GM10248 (cell line): ENCODE measurements at regions not wholly inside any gene's neighbourhood (a gene's known extent, or its start where the extent isn't known, plus 50 kb on each side); places are given as distances from the start of the nearest gene placed in this dataset.
"Not testable (repeated sequence)": the region's sequence is repeated elsewhere in the genome, so short reads cannot be mapped to it uniquely, and the experiment has no call there.

ENCODE experiments used
- CTCF ChIA-PET: fragments of 300-600 bp; sonication (Branson Sonifier 250); formaldehyde crosslinking; extraction: SDS; loops from one replicate; lab custom pipeline; 2021; ENCODE audit warnings: antibody characterized with exemption; lab: Yijun Ruan, JAX
- POLR2A ChIA-PET: fragments of 350-650 bp; sonication (Branson Sonifier 250); formaldehyde crosslinking; extraction: SDS; loops from one replicate; lab custom pipeline; 2020; ENCODE audit warnings: antibody characterized with exemption; lab: Yijun Ruan, JAX
- DNase-seq: peaks from one replicate; pipeline ENCODE4 v3.0.0; 2012; ENCODE audit errors: extremely low spot score
- CTCF ChIP-seq: IDR thresholded peaks from 2 replicates; pipeline ENCODE4 v1.5.1; 2012; ENCODE audit warnings: mild to moderate bottlenecking, low read depth; ENCODE audit errors: extremely low read depth, missing control alignments, control extremely low read depth

- TF ChIP-seq CTCF: no peak
- ChIA-PET POLR2A (no interaction called here), CTCF (interaction anchor here (1.3 to 1.4 kb wide), 2 partner anchors 10 to 25 kb away, joined by 3 to 6 read pairs; no protein-coding TSS in a partner anchor)
- no peak for DNase-seq
These were observed 108.1 kb upstream of the PODXL start for GRCh38 chr7:131664570-131664969.

GRCh38 chr7:131662301-131662873, 106.0 kb upstream of the PODXL start:
- POLR2A ChIA-PET, CTCF ChIA-PET, DNase-seq: not testable (repeated sequence)

DNA sequence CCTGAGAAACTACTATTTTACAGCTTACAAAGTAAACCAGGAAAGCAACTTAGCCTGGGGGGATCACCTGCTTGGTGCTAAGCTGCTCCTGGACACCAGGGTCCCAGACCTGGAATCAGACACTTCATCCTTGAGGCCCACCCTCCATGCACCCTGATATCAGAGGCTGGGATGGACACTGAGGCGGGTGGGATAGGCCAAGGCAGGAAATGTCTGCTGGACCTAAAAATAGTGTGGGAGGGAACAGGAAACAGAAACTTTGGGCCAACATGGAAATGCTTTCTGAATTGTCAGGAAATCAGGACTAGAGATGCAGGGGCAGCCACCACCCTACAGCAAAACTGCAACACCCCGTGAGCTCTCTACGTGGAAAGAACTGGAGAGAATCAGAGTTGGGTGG, 101.5 kb upstream of the PODXL start:
- TF ChIP-seq CTCF: no peak
- DNase-seq: no peak
- ChIA-PET POLR2A (no interaction called here), CTCF (interaction anchor here (0.9 to 1.8 kb wide), 3 partner anchors 12 to 151 kb away, joined by 3 to 5 read pairs (median 3); no protein-coding TSS in a partner anchor)

DNA sequence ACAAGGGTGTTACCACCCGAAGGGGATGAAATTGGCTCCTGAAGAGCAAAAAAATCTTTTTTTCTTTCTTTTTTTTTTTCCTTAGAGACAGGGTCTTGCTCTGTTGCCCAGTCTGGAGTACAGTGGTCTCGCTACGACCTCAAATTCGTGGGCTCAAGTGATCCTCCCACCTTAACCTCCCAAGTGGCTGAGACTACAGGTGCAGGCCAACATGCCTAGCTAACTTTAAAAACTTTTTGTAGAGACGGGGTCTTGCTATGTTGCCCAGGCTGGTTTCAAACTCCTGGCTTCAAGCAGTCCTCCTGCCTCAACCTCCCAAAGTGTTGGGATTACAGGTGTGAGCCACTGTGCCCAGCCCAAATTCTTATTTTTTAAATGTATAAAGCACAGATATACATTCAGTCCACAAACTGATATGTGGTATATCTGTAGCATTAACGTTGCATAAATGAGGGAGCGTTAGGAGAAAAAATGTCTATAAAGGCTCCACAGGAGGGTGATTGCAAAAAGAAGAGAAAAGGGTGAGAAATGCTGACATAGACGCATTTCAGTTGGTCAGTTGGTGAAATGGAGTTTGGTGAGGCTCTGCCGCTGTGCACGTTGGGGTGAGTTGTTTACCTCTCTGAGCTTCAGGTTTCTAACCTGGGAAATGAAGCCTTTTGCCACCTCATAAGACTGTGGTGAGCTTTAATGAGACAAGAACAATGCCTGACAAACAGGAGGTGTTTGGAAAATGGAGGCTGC, 100.7 kb upstream of the PODXL start:
- CTCF ChIA-PET: interaction anchor here (0.9 to 1.1 kb wide), 2 partner anchors 13 to 147 kb away, joined by 3 read pairs; no protein-coding TSS in a partner anchor
- DNase-seq: no peak
- POLR2A ChIA-PET: no interaction called here
- no peak for TF ChIP-seq CTCF

DNA sequence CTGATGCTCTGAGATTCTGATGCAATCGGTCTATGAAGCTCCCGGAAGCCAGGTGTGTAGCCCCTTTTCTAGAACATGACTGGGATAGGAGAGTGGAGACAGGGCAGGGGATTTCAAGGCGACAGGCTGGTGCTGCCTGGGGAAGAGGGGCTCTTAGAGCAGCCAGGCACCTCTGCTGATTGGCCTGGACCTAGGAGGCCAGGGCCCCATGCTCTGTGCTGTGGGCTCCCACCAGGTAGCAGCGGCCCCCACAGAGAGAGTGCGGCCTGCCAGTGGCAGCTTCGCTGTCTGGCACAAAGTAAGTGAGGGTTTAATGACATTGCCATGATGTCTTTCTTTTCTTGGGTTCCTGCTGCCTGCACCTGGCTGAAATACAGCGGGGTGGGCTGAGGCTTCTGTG, 99.4 kb upstream of the PODXL start:
- POLR2A ChIA-PET: no interaction called here
- no peak for DNase-seq
- CTCF ChIA-PET: interaction anchor here (0.9 to 2.5 kb wide), 6 partner anchors 13 to 157 kb away, joined by 3 to 20 read pairs (median 6); no protein-coding TSS in a partner anchor
- no peak for TF ChIP-seq CTCF

DNA sequence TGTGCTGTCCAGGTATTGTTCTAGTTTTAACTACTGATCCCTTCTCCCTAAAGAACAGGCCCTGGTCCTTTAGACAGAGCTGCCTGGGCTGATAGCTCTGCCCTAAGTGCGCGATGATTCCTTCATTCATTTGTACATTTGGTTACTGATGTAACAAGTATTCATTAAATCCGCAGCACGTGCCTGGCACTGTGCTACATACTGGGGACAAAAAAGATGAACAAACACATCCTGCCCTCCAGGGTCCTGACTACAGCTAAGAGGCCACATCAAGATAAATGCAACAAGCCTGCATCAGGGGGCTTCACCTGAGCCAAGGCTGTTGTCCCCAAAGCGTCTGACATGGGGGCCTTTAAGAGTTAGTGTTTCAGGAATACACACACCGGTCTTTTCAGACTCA, 99.0 kb upstream of the PODXL start:
- CTCF ChIA-PET: interaction anchor here (0.9 to 2.5 kb wide), 12 partner anchors 8 to 156 kb away, joined by 3 to 20 read pairs (median 5); no protein-coding TSS in a partner anchor
- no peak for DNase-seq
- TF ChIP-seq CTCF: no peak
- POLR2A ChIA-PET: no interaction called here
